HuH-7.5 (cell line): ENCODE measurements at regions not wholly inside any gene's neighbourhood (a gene's known extent, or its start where the extent isn't known, plus 50 kb on each side); places are given as distances from the start of the nearest gene placed in this dataset.

ENCODE experiments used
- DNase-seq: peaks from one replicate; pipeline ENCODE4 v3.0.0; 2011; ENCODE audit warnings: low spot score

- no peak for DNase-seq
Measured at GRCh38 chr2:19809206-19809605, 92.6 kb downstream of the TTC32 start.

GRCh38 chr2:19807866-19808265 lies 93.9 kb downstream of the TTC32 start:
- no peak for DNase-seq

- no peak for DNase-seq
Measured at GRCh38 chr2:19807346-19807745, 94.4 kb downstream of the TTC32 start.

- DNase-seq: no peak
Measured at GRCh38 chr2:19806591-19806990, 95.2 kb downstream of the TTC32 start.

- DNase-seq: no peak
Measured at GRCh38 chr2:19806131-19806530, 95.7 kb downstream of the TTC32 start.

- no peak for DNase-seq
Measured at GRCh38 chr2:19805266-19805665, 96.5 kb downstream of the TTC32 start.

GRCh38 chr2:19804639-19805260 lies 97.0 kb downstream of the TTC32 start:
- DNase-seq: no peak

- DNase-seq: no peak
Measured at GRCh38 chr2:19802086-19802841, 99.5 kb downstream of the TTC32 start.

GRCh38 chr2:19801367-19802080 lies 100.3 kb downstream of the TTC32 start:
- no peak for DNase-seq

GRCh38 chr2:19800796-19801195 lies 101.0 kb downstream of the TTC32 start:
- no peak for DNase-seq

- no peak for DNase-seq
Measured at GRCh38 chr2:19799881-19800780, 101.7 kb downstream of the TTC32 start.

- no peak for DNase-seq
Measured at GRCh38 chr2:19797871-19798270, 103.9 kb downstream of the TTC32 start.

GRCh38 chr2:19797243-19797810 lies 104.5 kb downstream of the TTC32 start:
- DNase-seq: no peak

- no peak for DNase-seq
Measured at GRCh38 chr2:19796035-19796695, 105.6 kb downstream of the TTC32 start.

GRCh38 chr2:19793132-19793750 lies 108.5 kb downstream of the TTC32 start:
- DNase-seq: no peak

- DNase-seq: no peak
Measured at GRCh38 chr2:19790291-19790690, 111.5 kb downstream of the TTC32 start.

GRCh38 chr2:19787134-19787533 lies 114.6 kb downstream of the TTC32 start:
- no peak for DNase-seq

GRCh38 chr2:19786408-19787058 lies 115.2 kb downstream of the TTC32 start:
- DNase-seq: no peak

- no peak for DNase-seq
Measured at GRCh38 chr2:19785867-19786266, 115.9 kb downstream of the TTC32 start.

- DNase-seq: no peak
Measured at GRCh38 chr2:19785447-19785846, 116.3 kb downstream of the TTC32 start.
